ENCODE measurements at regions not wholly inside any gene's neighbourhood (a gene's known extent, or its start where the extent isn't known, plus 50 kb on each side); places are given as distances from the start of the nearest gene placed in this dataset.

DNA sequence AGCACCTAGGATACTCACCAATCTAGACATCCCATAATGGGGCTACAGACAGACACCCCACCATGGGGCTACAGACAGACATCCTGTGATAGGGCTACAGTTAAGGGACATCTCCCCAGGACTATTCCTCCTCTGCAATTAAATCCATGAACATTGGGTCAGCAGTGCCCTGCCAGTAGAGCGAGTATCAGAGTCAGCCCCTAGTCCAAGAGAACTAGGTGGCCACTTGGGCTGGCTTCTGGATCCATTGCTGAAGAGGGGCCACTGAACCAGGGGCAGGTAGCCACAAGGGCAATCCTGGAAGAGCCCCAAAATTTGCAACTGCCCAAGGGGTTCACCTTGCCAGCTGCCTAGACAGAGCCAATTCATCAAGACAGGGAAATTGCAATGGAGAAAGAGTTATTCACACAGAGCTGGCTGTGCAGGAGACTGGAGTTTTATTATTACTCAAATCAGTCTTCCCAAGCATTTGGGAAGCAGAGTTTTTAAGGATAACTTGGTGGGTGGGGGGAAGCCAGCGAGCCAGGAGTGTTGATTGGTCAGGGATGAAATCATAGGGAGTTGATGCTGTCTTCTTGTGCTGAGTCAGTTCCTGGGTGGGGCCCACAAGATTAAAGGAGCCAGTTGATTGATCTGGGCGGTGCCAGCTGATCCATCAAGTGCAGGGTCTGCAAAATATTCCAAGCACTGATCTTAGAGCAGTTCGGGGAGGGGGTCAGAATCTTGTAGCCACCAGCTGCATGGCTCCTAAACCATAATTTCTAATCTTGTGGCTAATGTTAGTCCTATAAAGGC is 170.2 kb upstream of the SMAD3 start (continued):
- TF ChIP-seq, protein P1, sequence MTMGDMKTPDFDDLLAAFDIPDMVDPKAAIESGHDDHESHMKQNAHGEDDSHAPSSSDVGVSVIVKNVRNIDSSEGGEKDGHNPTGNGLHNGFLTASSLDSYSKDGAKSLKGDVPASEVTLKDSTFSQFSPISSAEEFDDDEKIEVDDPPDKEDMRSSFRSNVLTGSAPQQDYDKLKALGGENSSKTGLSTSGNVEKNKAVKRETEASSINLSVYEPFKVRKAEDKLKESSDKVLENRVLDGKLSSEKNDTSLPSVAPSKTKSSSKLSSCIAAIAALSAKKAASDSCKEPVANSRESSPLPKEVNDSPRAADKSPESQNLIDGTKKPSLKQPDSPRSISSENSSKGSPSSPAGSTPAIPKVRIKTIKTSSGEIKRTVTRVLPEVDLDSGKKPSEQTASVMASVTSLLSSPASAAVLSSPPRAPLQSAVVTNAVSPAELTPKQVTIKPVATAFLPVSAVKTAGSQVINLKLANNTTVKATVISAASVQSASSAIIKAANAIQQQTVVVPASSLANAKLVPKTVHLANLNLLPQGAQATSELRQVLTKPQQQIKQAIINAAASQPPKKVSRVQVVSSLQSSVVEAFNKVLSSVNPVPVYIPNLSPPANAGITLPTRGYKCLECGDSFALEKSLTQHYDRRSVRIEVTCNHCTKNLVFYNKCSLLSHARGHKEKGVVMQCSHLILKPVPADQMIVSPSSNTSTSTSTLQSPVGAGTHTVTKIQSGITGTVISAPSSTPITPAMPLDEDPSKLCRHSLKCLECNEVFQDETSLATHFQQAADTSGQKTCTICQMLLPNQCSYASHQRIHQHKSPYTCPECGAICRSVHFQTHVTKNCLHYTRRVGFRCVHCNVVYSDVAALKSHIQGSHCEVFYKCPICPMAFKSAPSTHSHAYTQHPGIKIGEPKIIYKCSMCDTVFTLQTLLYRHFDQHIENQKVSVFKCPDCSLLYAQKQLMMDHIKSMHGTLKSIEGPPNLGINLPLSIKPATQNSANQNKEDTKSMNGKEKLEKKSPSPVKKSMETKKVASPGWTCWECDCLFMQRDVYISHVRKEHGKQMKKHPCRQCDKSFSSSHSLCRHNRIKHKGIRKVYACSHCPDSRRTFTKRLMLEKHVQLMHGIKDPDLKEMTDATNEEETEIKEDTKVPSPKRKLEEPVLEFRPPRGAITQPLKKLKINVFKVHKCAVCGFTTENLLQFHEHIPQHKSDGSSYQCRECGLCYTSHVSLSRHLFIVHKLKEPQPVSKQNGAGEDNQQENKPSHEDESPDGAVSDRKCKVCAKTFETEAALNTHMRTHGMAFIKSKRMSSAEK (CRISPR knock-in tag; IDR thresholded peaks at IDR 0.05; ENCODE audit: borderline replicate concordance) = no peak
- TF ChIP-seq TCF7 (CRISPR knock-in tag; IDR thresholded peaks at IDR 0.05; ENCODE audit: low read depth) = no peak

DNA sequence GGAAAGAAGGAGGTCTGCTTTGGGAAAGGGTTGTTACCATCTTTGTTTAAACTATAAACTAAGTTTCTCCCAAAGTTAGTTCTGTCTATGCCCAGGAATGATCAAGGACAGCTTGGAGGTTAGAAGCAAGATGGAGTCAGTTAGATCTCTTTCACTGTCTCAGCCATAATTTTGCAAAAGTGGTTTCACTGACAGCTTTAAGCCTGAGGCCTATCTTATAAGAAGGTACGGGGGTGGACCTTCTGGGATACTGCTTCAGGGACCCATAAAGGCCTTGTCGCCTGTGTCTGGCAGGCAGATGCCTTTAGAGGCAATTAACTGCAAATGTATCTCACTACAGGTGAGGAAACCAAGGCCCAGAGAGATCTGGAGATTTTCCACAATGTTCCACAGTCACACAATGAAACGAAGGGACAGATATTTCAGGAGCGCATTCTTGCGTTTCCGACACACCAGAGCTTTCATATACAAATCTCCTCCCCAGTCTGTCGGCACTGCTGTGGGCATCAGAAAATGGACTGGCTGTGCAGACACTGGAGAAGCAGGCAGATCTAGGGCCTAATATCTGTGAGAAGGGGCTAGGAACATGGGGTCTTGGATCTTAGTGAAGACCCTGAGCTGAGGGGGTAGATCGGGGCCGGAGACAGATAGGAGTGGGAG is 169.5 kb upstream of the SMAD3 start:
- ATAC-seq = no peak
- Mint-ChIP-seq H3K4me1 (peaks cover 33% of the 10 kb centered on the region), H3K36me3 (peaks cover 3% of the 10 kb centered on the region; the same call in 1 of the 2 replicates), H3K27me3 (ENCODE audit: low read depth) (no peaks in the 10 kb centered on the region), H3K9me3 (peaks cover 7% of the 10 kb centered on the region), H3K27ac (no peak overlapping the region), H3K4me3 (no peak overlapping the region)
- TF ChIP-seq, protein P2, sequence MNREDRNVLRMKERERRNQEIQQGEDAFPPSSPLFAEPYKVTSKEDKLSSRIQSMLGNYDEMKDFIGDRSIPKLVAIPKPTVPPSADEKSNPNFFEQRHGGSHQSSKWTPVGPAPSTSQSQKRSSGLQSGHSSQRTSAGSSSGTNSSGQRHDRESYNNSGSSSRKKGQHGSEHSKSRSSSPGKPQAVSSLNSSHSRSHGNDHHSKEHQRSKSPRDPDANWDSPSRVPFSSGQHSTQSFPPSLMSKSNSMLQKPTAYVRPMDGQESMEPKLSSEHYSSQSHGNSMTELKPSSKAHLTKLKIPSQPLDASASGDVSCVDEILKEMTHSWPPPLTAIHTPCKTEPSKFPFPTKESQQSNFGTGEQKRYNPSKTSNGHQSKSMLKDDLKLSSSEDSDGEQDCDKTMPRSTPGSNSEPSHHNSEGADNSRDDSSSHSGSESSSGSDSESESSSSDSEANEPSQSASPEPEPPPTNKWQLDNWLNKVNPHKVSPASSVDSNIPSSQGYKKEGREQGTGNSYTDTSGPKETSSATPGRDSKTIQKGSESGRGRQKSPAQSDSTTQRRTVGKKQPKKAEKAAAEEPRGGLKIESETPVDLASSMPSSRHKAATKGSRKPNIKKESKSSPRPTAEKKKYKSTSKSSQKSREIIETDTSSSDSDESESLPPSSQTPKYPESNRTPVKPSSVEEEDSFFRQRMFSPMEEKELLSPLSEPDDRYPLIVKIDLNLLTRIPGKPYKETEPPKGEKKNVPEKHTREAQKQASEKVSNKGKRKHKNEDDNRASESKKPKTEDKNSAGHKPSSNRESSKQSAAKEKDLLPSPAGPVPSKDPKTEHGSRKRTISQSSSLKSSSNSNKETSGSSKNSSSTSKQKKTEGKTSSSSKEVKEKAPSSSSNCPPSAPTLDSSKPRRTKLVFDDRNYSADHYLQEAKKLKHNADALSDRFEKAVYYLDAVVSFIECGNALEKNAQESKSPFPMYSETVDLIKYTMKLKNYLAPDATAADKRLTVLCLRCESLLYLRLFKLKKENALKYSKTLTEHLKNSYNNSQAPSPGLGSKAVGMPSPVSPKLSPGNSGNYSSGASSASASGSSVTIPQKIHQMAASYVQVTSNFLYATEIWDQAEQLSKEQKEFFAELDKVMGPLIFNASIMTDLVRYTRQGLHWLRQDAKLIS (CRISPR knock-in tag; IDR thresholded peaks at IDR 0.05; ENCODE audit: borderline replicate concordance) = no peak
- no peak for TF ChIP-seq GTF2I (CRISPR knock-in tag; conservative IDR thresholded peaks at IDR 0.05)
- CTCF ChIA-PET = interaction anchor here (0.8 to 1.8 kb wide), 4 partner anchors 10 to 277 kb away, joined by 3 to 5 read pairs (median 4); no protein-coding TSS in a partner anchor
- POLR2A ChIA-PET = interaction anchor here (0.5 kb wide), 1 partner anchor 1442 kb away, joined by 6 read pairs; no protein-coding TSS in a partner anchor
- DNase-seq (ENCODE audit: low spot score) = no peak

DNA sequence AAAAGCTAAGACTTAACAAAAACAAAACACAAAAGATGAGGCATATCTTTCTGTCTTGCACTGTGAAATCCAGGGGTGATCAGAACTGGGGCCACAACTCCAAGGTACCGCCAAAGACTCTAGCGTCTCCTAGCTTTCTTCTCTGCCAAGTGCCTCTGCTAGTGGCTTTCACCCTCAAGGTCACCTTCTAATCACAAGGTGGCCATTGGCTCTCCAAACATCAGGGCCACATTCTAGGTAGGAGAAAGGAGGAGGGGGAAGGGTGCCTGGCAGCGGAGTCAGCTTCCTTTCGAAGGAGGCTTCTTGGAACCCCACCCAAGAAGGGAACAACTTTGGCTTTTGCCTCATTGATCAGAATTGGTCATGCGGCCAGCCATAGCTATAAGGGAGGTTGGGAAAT is 168.8 kb upstream of the SMAD3 start:
- Mint-ChIP-seq H3K4me3 (no peak overlapping the region), H3K36me3 (peaks cover 1% of the 10 kb centered on the region; the same call in 1 of the 2 replicates), H3K4me1 (peaks cover 33% of the 10 kb centered on the region), H3K27me3 (ENCODE audit: low read depth) (no peaks in the 10 kb centered on the region), H3K27ac (no peak overlapping the region), H3K9me3 (peaks cover 2% of the 10 kb centered on the region)
- no peak for ATAC-seq
- TF ChIP-seq, protein P2 (CRISPR knock-in tag; IDR thresholded peaks at IDR 0.05; ENCODE audit: borderline replicate concordance) = no peak
- TF ChIP-seq ZNF396 (CRISPR knock-in tag; IDR thresholded peaks at IDR 0.05; ENCODE audit: borderline replicate concordance) (no peak), TEAD1 (CRISPR knock-in tag; IDR thresholded peaks at IDR 0.05) (no peak), CREB1 (CRISPR knock-in tag; IDR thresholded peaks at IDR 0.05) (no peak)
- TF ChIP-seq, protein P3, sequence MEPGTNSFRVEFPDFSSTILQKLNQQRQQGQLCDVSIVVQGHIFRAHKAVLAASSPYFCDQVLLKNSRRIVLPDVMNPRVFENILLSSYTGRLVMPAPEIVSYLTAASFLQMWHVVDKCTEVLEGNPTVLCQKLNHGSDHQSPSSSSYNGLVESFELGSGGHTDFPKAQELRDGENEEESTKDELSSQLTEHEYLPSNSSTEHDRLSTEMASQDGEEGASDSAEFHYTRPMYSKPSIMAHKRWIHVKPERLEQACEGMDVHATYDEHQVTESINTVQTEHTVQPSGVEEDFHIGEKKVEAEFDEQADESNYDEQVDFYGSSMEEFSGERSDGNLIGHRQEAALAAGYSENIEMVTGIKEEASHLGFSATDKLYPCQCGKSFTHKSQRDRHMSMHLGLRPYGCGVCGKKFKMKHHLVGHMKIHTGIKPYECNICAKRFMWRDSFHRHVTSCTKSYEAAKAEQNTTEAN (CRISPR knock-in tag; IDR thresholded peaks at IDR 0.05) = no peak
- TF ChIP-seq, protein P4, sequence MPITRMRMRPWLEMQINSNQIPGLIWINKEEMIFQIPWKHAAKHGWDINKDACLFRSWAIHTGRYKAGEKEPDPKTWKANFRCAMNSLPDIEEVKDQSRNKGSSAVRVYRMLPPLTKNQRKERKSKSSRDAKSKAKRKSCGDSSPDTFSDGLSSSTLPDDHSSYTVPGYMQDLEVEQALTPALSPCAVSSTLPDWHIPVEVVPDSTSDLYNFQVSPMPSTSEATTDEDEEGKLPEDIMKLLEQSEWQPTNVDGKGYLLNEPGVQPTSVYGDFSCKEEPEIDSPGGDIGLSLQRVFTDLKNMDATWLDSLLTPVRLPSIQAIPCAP (CRISPR knock-in tag; IDR thresholded peaks at IDR 0.05) = no peak
- POLR2A ChIA-PET = interaction anchor here (0.5 kb wide), 1 partner anchor 1443 kb away, joined by 6 read pairs; no protein-coding TSS in a partner anchor
- CTCF ChIA-PET = interaction anchor here (0.8 to 1.8 kb wide), 4 partner anchors 9 to 278 kb away, joined by 3 to 5 read pairs (median 4); no protein-coding TSS in a partner anchor
- no peak for DNase-seq (ENCODE audit: low spot score)
